GM19397 (cell line): ENCODE measurements at regions not wholly inside any gene's neighbourhood (a gene's known extent, or its start where the extent isn't known, plus 50 kb on each side); places are given as distances from the start of the nearest gene placed in this dataset.

Experiments
- ATAC-seq: cut with Tn5 transposase; IDR thresholded peaks from one replicate; pipeline ENCODE4 v1.9.1; 2021; ENCODE audit warnings: mild to moderate bottlenecking, moderate library complexity; ENCODE audit not compliant: unreplicated experiment

GRCh38 chrX:38987198-38987651 is 186.0 kb downstream of the MID1IP1 start:
- ATAC-seq, result no peak

- no peak for ATAC-seq
Measured at GRCh38 chrX:38988301-38988700, 187.0 kb downstream of the MID1IP1 start.

DNA sequence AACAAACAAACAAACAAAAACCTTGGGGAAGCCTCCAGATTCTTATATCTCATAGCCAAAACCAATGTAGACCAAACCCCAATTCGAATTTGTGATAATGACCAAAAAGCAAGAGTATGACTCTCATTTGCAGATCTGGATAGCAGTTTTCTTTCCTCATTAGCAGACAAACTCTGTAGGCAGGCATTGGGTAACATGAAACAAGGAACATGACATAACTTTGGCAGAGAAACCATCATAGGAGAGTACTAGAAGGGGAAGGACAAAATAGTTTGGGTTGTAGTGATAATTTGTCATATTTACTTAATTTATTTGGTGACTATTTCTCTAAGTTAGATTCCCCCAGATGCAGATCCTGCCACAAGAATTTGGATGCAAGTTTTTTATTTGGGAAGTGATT is 187.8 kb downstream of the MID1IP1 start:
- no peak for ATAC-seq

GRCh38 chrX:38991656-38992440 is 190.6 kb downstream of the MID1IP1 start:
- ATAC-seq, result no peak

DNA sequence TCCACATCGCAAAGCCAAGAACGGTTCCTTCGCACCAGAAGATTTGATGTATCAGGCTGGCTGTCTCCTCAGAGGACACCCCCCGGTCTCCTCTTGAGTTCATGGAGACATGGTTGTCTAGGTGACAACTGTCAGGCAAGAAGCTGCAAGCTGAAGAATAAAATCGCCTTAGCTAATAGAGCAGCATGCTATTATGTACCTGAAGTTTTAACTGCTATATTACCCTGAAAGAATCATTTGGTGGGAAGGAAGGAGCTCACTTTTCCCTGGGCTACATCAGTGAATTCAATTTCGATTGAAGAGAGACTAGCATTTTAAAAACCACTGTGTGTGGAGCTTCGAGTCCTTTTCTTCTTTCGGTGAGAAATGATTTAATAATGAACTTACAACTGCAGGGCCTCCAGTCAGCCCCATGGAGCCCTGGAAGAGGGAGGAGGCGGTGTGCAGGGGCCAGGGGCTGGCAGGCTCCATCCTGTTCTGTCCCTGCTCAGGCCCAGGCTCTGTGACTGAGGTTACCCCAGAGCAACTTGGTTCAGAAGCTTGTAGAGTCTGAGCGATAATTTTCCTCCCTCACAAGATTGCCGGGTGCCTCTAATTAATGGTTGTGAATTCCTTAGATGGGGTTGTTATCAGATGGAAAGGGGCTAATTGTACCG is 191.3 kb downstream of the MID1IP1 start:
- ATAC-seq, result no peak

GRCh38 chrX:38993500-38993899 is 192.2 kb downstream of the MID1IP1 start:
- ATAC-seq, result no peak

- no peak for ATAC-seq
Measured at GRCh38 chrX:38999099-38999498, 197.8 kb downstream of the MID1IP1 start.

DNA sequence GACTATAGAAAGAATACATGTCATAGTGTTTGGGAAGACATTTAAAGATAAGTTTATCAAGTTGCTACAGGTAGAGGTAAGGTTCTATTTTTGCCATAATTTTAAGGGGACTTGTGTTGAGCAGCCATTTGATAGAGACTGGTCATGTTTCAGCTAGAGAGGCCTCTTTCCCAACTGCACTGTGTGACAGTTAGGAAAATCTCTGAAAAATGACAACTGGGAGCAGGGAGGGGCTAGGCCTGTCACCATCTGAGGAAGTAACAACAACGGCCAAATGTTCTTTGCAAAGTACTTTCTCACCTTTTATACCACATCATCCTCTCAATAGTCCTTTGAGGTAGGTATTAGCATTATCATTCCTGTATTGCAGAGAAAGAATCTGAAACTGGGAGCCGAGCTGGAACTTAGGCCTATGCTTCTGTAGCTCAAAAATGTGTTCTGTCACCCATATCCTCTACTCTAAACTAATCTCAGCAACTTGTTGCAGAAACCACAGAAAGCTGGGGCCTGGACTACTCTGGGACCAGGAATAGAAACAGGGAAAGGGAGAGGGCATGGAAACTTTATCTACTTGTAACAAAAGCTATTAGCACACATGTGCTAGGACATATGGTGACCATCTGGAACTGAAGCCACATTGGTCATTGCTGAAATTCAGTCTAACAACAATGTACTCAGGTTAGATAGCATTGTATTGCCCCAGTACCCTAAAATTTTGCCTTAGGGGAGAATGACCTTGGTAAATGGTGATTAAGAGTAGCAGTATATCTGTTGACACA is 198.9 kb downstream of the MID1IP1 start:
- ATAC-seq, result no peak

- ATAC-seq, result no peak
Measured at GRCh38 chrX:39000802-39001201, 199.5 kb downstream of the MID1IP1 start.

DNA sequence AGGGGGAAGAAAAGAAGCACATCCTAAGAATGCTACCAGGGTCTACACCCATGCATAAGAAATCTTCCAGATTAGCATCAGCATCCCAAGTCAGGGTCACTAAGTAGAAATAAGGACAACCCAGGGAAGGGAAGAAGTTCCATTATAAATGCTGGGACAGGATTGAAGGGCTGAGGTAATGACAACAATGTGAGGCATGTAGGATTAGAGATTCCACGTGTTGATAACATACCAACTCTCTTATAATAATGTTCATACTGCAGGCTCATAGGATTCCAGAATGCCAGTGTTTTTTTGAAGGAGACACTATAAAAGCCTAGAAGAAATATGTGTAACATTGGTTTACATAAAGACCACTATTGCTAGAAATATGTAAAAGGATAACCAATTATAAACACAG is 201.2 kb downstream of the MID1IP1 start:
- no peak for ATAC-seq

DNA sequence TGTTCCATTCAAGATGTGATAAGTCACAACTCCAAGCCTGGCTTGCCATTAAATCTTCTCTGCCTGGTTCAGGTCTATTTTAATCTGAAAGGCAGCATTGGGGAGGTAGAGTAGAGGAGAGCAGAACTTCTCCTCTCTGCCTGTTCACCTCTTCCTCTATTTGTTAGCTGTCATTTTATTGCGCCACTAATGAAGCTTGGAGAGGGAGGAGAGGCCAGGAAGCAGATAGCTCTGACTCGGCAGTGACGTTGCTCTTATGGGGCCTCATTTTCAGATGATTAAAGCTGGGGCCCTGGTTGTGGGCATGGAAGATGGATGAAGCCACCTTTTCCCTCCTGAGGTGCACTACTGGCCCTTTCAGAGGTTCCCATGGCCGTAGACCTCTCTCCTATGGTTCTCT is 207.3 kb downstream of the MID1IP1 start:
- ATAC-seq, result no peak

DNA sequence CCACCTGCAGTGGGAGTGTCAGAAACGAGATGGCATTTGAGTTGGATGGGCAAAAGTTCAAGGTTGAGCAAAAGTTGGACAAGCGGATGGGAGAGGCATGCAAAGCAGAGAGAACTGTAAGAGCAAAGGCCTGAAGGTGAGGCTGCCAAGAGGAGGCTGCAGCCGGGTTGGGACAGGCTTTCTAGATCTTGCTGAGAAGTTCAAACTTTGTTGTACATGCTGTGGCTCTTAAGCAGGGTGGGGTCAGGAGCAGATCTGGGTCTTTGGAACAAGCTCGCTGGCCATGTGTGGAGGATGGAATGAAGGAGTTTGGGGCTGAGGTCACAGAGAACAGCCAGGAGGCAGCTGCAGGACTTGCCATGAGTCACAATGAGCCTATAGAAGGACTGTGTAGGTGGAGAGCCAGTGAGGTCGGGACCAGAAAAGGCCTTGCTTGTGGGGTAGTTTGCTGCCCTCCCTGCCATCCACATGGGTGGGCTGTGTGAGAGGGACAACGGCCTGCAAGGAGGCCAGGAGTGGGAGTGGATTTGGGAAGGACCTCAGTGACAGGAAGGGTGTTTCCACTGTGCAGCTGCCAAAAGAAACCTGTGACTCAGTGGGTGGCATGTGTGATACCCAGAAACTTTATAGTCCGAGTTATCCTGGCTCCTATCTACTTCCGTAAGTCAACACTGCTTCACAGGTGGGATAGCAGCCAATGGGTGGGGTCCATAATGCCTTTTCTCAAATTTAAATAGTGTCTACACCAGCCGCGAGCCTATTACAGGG is 210.4 kb downstream of the MID1IP1 start:
- ATAC-seq, result no peak

DNA sequence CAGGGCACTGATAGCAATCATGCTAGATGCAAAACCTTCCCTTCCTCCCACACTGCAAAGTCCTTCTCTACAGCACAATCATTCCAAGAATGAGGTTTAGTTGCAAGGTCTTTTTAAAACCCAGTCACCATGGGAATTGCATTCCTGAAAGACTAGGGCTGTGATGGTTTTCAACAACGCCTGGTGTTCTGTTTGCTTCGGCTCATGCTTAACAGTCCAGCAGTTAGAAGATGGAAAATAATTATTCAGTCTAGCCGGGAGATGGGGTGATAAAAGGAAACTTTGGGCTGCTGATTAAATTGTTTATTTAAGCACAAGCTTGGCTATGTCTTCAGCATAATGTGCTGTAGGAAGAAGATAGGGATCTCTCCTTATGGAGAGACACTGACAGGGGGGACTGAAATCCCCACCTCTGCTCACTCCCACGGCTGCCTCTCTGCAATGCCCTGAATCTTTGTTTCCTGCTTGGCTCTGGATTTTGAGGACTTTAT is 211.4 kb downstream of the MID1IP1 start:
- ATAC-seq, result no peak

DNA sequence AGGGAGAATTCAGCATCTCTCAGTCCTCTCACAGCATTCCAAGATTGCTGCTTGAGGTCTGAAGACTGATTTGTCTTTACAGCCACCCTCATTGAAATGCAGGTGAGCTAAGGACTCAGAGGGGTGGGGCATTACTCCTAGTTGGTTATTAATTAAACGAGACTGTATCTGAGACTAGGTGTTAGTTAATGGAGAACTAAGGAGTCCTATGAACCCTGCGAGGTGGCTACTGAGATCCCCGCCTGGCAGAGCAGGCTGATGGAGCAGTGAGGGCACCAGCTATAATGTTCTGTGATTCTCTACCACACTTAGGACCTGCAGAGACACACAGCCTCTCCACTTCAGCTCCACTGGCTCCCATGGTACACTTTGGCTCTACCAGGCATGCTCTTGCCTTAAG is 215.3 kb downstream of the MID1IP1 start:
- ATAC-seq, result no peak

DNA sequence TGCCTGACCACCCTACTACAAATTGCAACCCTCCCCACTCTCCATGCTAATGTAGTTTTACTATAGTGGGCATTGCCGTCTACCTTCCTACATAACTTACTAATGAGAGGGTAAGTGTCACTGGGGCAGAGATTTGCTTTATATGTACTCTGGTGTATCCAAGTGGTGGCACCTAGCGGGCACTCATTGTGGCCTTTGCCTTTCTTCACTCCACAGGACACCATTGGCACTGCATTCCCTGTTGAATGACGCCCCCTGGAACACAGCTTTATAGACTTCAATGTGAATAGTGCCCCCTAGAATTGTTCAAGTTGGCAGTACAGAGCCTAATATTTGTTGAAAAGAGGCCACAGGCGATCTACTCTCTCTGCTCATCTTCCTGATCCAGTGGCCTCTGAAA is 215.8 kb downstream of the MID1IP1 start:
- ATAC-seq, result no peak

DNA sequence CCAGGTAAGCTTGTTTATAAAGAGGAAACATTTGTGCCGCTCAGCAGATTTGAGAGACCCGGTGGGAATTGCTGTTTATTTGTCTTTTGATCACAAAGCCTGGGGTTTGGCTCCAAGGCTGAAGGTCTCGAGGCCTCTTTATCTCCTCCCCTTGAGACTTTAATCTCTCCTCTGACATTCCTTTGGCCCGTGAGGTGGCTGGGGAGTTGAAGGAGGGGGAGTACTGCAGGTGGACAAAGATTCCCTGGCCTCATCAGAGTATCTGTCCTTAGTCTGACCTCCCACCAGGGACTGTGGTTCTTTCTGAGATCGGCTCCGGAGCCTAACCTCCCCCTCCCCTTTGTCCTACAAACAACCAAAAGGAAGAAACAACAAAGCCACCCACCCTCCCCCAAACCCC is 216.5 kb downstream of the MID1IP1 start:
- no peak for ATAC-seq

DNA sequence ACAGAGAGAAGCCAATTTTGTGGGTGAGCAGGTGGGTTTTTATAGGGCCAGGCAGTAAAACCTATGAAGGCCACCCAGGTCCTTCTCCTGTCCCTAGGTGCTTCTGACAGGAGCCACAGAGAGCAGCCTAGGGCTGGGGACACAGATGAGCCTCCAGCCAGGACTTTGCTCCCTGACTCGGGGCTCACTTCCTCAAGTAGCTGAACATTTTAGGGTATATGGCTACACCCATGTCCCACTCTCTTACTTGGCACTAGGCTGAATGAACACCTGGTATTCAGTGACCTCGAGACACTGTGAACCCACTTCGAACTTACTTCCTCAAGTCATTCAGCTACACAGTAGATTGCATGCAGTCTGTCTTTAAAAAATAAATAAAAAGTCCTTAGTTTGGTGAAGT is 217.3 kb downstream of the MID1IP1 start:
- no peak for ATAC-seq

GRCh38 chrX:39019056-39019455 is 217.8 kb downstream of the MID1IP1 start:
- no peak for ATAC-seq

- no peak for ATAC-seq
Measured at GRCh38 chrX:39020051-39020669, 218.9 kb downstream of the MID1IP1 start.

DNA sequence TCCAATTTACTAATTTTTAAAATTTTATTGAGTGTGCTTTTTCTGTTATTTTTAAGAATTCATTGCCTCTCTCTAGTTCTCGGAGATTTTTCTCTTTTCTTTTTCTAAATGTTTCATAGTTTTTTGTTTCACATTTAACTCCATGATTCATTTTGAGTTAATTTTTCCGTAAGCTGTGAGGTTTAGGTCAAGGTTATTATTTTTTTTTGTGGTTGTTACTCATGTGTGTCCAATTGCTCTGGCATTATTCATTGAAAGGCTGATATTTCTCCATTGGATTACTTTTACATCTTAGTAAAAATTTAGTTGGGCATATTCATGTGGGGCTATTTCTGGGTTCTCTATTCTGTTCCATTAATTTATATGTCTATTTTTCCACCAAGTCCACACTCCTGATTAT is 220.8 kb downstream of the MID1IP1 start:
- ATAC-seq, result no peak
